Smooth muscle cell (in vitro differentiated cells): ENCODE measurements at regions not wholly inside any gene's neighbourhood (a gene's known extent, or its start where the extent isn't known, plus 50 kb on each side); places are given as distances from the start of the nearest gene placed in this dataset.

Experiments used
- DNase-seq: peaks from one replicate; lab custom pipeline; 2025; ENCODE audit not compliant: unreplicated experiment; lab: John Stamatoyannopoulos, UW
- H2AFZ ChIP-seq: fragments of 200-600 bp; sonication (generic); 2 replicates; pipeline ENCODE4 v1.6.0; 2016; ENCODE audit warnings: antibody characterized with exemption, low read depth, mild to moderate bottlenecking
- H3F3A ChIP-seq: fragments of 200-600 bp; sonication (generic); 2 replicates; pipeline ENCODE4 v1.6.0; 2017; ENCODE audit warnings: antibody characterized with exemption, low read depth
- H3K27ac ChIP-seq: fragments of 200-600 bp; sonication (generic); 2 replicates; pipeline ENCODE4 v1.5.1; 2016; ENCODE audit warnings: low read depth, mild to moderate bottlenecking
- H3K27me3 ChIP-seq: fragments of 200-600 bp; sonication (generic); 2 replicates; pipeline ENCODE4 v1.6.1; 2016; ENCODE audit warnings: low read depth, mild to moderate bottlenecking
- H3K36me3 ChIP-seq: fragments of 200-600 bp; sonication (generic); 2 replicates; pipeline ENCODE4 v1.5.1; 2016; ENCODE audit warnings: low read depth
- H3K4me1 ChIP-seq: fragments of 200-600 bp; sonication (generic); 2 replicates; pipeline ENCODE4 v1.5.1; 2016; ENCODE audit warnings: low read depth
- H3K4me2 ChIP-seq: fragments of 200-600 bp; sonication (generic); 2 replicates; pipeline ENCODE4 v1.6.0; 2016; ENCODE audit warnings: mild to moderate bottlenecking
- H3K4me3 ChIP-seq: fragments of 200-600 bp; sonication (generic); 2 replicates; pipeline ENCODE4 v1.5.1; 2016; ENCODE audit warnings: mild to moderate bottlenecking
- H3K79me2 ChIP-seq: fragments of 200-600 bp; sonication (generic); 2 replicates; pipeline ENCODE4 v1.6.0; 2016; ENCODE audit warnings: low read depth, mild to moderate bottlenecking
- H3K9ac ChIP-seq: fragments of 200-600 bp; sonication (generic); 2 replicates; pipeline ENCODE4 v1.6.0; 2016; ENCODE audit warnings: low read depth
- H3K9me3 ChIP-seq: fragments of 200-600 bp; sonication (generic); replicated peaks from 2 replicates; pipeline ENCODE4 v1.5.1; 2016; ENCODE audit warnings: low read depth
- H4K20me1 ChIP-seq: fragments of 200-600 bp; sonication (generic); 2 replicates; pipeline ENCODE4 v1.6.0; 2016; ENCODE audit warnings: low read depth
- WGBS: methylation state at CpG from one replicate; pipeline ENCODE4 v1.1.7; 2016; ENCODE audit warnings: low lambda C conversion rate; 5-methylcytosine and 5-hydroxymethylcytosine counted together
- TF ChIP-seq, protein P1 (sequence below): fragments of 200-600 bp; sonication (generic); IDR thresholded peaks from 2 replicates; pipeline ENCODE4 v1.5.1; 2017; ENCODE audit warnings: borderline replicate concordance, mild to moderate bottlenecking, antibody characterized with exemption; ENCODE audit not compliant: insufficient read depth, poor library complexity, severe bottlenecking

DNA sequence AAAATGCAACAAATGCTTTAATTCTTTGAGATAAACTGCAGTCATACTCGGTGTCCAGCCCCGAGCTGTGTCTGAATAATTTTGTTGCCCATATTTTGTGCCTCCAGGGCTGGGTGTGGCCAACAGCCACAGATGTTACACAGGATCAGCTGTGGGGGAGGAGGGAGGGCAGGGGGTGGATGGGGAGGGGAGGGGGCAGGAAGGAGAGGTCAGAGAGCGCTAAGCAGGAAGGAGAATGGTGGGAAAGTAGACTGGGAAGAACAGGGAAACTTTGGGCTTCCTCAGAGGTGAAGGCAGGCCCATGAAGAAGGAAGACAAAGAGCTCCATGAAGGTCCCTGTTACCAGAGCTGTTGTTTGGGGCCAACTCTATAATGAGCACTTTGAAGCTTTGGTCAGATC, 295.8 kb downstream of the COG6 start:
- no peaks in the 10 kb centered on the region for H3K27me3 ChIP-seq
- no peak overlapping the region for H3K9ac ChIP-seq
- H3K9me3 ChIP-seq: no peaks in the 10 kb centered on the region
- H4K20me1 ChIP-seq: no peaks in the 10 kb centered on the region
- no peak overlapping the region for H3K27ac ChIP-seq
- 91% methylated on average over 3 of the region's 3 CpGs for WGBS
- H3K4me1 ChIP-seq: no peaks in the 10 kb centered on the region
- no peaks in the 10 kb centered on the region for H3K36me3 ChIP-seq
- H3F3A ChIP-seq: no peaks in the 10 kb centered on the region
- H3K4me2 ChIP-seq: no peak overlapping the region
- TF ChIP-seq, protein P1, sequence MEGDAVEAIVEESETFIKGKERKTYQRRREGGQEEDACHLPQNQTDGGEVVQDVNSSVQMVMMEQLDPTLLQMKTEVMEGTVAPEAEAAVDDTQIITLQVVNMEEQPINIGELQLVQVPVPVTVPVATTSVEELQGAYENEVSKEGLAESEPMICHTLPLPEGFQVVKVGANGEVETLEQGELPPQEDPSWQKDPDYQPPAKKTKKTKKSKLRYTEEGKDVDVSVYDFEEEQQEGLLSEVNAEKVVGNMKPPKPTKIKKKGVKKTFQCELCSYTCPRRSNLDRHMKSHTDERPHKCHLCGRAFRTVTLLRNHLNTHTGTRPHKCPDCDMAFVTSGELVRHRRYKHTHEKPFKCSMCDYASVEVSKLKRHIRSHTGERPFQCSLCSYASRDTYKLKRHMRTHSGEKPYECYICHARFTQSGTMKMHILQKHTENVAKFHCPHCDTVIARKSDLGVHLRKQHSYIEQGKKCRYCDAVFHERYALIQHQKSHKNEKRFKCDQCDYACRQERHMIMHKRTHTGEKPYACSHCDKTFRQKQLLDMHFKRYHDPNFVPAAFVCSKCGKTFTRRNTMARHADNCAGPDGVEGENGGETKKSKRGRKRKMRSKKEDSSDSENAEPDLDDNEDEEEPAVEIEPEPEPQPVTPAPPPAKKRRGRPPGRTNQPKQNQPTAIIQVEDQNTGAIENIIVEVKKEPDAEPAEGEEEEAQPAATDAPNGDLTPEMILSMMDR: no peak
- no peak overlapping the region for H3K4me3 ChIP-seq
- no peaks in the 10 kb centered on the region for H3K79me2 ChIP-seq
- DNase-seq: no peak
- H2AFZ ChIP-seq: no peak overlapping the region

DNA sequence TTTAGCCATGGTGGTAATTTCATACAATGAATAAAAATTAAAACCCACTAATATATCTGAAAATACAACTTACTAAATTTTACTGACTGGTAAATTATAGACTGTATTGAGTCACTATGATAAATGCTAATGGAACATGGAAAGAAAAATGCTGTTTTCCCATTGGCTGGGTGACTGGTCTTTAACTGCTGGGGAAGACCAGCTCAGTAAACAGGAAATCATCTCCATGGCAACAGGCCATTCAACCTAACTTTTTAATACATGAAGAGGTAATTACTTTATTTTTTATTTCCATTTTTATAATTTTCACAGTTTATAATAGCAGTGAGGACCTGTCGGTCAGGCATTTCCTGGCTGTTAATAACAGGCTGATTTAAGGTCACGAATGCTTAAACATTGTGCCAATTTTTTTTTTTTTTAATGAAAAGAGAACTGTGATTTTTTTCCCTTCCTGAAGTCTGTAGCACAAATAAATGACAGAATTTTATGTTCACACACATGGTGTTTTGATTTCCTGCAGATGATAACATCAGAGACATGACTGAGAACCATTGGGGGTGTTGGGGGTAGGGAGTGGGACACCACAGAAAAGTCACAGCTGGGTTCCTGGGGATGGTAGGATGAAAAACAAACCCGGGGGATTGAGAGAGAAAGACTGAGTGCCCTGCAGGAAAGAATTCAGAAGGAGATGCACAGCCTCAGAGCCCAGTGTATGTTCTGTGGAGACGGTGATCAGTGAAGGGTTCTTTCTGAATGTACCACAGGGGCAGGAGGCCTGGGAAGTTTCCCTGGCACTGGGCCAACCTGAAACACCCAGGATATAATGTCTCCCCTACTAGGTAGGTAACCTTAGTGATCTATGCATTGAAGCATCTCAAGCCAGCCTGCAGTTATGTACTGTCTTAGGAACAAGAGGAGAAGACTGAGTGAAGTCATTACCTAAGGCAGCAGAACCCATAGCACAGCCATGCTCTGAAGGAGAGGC, 297.1 kb downstream of the COG6 start:
- no peaks in the 10 kb centered on the region for H3F3A ChIP-seq
- no peaks in the 10 kb centered on the region for H3K79me2 ChIP-seq
- no peak for DNase-seq
- no peak overlapping the region for H3K4me3 ChIP-seq
- H3K4me1 ChIP-seq: no peaks in the 10 kb centered on the region
- no peak overlapping the region for H3K4me2 ChIP-seq
- no peaks in the 10 kb centered on the region for H4K20me1 ChIP-seq
- H3K27me3 ChIP-seq: no peaks in the 10 kb centered on the region
- H3K27ac ChIP-seq: peak overlapping the region; percentile 37
- H3K9me3 ChIP-seq: no peaks in the 10 kb centered on the region
- TF ChIP-seq, protein P1: no peak
- H3K9ac ChIP-seq: no peak overlapping the region
- no peaks in the 10 kb centered on the region for H3K36me3 ChIP-seq
- whole genome bisulfite sequencing: 79% methylated on average over 4 of the region's 4 CpGs
- H2AFZ ChIP-seq: no peak overlapping the region

DNA sequence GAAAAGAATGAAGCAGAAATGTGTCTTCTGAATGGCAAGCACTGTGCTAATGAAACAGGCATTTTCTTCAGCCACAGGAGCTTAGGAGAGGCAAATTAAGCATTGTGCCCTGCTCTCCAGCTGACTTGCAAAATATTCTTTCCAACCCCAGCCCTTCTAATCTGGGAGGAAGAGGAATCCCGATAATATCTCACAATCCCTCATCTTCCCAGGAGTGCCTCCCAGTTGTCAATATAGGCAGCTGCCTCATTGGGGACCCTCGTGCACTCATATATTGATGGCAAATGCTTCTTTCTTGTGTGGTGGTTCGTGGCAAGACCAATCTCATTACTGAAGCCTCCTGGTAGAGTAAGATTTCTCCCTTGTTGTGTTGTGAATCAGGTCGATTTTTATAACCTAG, 299.0 kb downstream of the COG6 start:
- no peaks in the 10 kb centered on the region for H4K20me1 ChIP-seq
- no peak overlapping the region for H3K4me2 ChIP-seq
- TF ChIP-seq, protein P1: no peak
- no peaks in the 10 kb centered on the region for H3K27me3 ChIP-seq
- H3K9me3 ChIP-seq: no peaks in the 10 kb centered on the region
- no peak overlapping the region for H3K27ac ChIP-seq
- no peak overlapping the region for H2AFZ ChIP-seq
- DNase-seq: no peak
- no peaks in the 10 kb centered on the region for H3K79me2 ChIP-seq
- H3K36me3 ChIP-seq: no peaks in the 10 kb centered on the region
- H3K4me1 ChIP-seq: no peaks in the 10 kb centered on the region
- no peaks in the 10 kb centered on the region for H3F3A ChIP-seq
- H3K9ac ChIP-seq: no peak overlapping the region
- 86% methylated on average over 4 of the region's 4 CpGs for WGBS
- no peak overlapping the region for H3K4me3 ChIP-seq

DNA sequence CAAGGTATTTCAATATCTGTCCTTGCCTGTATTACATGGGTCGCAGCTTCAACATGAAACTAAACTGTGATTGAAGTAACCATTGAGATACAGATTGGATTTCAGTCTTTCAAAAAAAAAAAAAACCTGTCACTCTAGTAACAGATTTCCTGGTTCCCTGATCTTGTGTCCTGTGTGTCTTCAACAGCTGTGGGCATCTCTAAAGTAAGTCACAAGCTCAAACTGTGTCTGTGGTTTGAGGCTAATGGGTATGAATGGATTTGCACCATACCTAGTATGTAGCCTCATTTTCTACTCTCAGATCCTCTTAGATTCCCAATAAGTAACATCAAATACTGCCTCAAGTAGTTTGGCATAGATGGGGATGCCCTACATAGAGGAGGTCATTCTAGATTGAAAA, 300.1 kb downstream of the COG6 start:
- DNase-seq: no peak
- H2AFZ ChIP-seq: no peak overlapping the region
- TF ChIP-seq, protein P1: no peak
- H3K4me3 ChIP-seq: no peak overlapping the region
- no peaks in the 10 kb centered on the region for H3K27me3 ChIP-seq
- no peaks in the 10 kb centered on the region for H3K4me1 ChIP-seq
- no peaks in the 10 kb centered on the region for H3F3A ChIP-seq
- H3K36me3 ChIP-seq: no peaks in the 10 kb centered on the region
- no peaks in the 10 kb centered on the region for H3K79me2 ChIP-seq
- no peak overlapping the region for H3K4me2 ChIP-seq
- H4K20me1 ChIP-seq: no peaks in the 10 kb centered on the region
- no peak overlapping the region for H3K9ac ChIP-seq
- 95% methylated on average over 1 of the region's 1 CpG for WGBS
- no peak overlapping the region for H3K27ac ChIP-seq
- H3K9me3 ChIP-seq: no peaks in the 10 kb centered on the region
